ENCODE measurements at regions not wholly inside any gene's neighbourhood (a gene's known extent, or its start where the extent isn't known, plus 50 kb on each side); places are given as distances from the start of the nearest gene placed in this dataset.
A peak's percentile ranks its signal among the peaks of the same experiment; 100 is the strongest.

GRCh38 chr4:54930226-54930625 lies 195.2 kb downstream of the KDR start:
- H3K27me3 ChIP-seq (ENCODE audit: insufficient read depth): no peaks in the 10 kb centered on the region; the same call in 1 of the 2 replicates
- peaks cover 0 to 10% of the 10 kb centered on the region in 2 experiments; a peak in 2 of 4 replicates for H3K4me1 ChIP-seq (ENCODE audit: control insufficient read depth in 1 of 2, insufficient read depth in 2 of 2, low read depth in 1 of 2, low read length in 1 of 2)
- peak overlapping the region in 1 of 2 experiments; percentile 85; a peak in 2 of 4 replicates for H3K27ac ChIP-seq (ENCODE audit: low read depth in 2 of 2, low read length in 1 of 2)
- no peak overlapping the region for H2AFZ ChIP-seq (ENCODE audit: low read depth)
- TF ChIP-seq USF1 (IDR thresholded peaks at IDR 0.05; ENCODE audit: borderline replicate concordance, low read depth) (no peak), FOSL2 (IDR thresholded peaks at IDR 0.05; ENCODE audit: borderline replicate concordance, low read depth) (no peak), POLR2AphosphoS5 (IDR thresholded peaks at IDR 0.05; ENCODE audit: low read depth, low read length) (no peak), TCF12 (IDR thresholded peaks at IDR 0.05) (no peak), MAX (IDR thresholded peaks at IDR 0.05; ENCODE audit: low read depth) (no peak), RAD21 (IDR thresholded peaks at IDR 0.05; ENCODE audit: low read length) (no peak)
- no peaks in the 10 kb centered on the region for H4K20me1 ChIP-seq (ENCODE audit: insufficient read depth)
- 23% methylated on average over 6 of the region's 6 CpGs for WGBS (ENCODE audit: low lambda C conversion rate)
- no peak overlapping the region for H3K9ac ChIP-seq
- H3K79me2 ChIP-seq (ENCODE audit: insufficient read depth): no peaks in the 10 kb centered on the region
- CTCF ChIA-PET: interaction anchor here (1.0 to 1.6 kb wide), 6 partner anchors 14 to 612 kb away, joined by 3 to 6 read pairs (median 4); no protein-coding TSS in a partner anchor
- H3K4me3 ChIP-seq (ENCODE audit: low read depth in 2 of 2, low read length in 1 of 2): no peak overlapping the region
- no peaks in the 10 kb centered on the region for H3K9me3 ChIP-seq
- no peaks in the 10 kb centered on the region for H3F3A ChIP-seq (replicated peaks; ENCODE audit: insufficient read depth)
- no peak overlapping the region for H3K4me2 ChIP-seq
- no peaks in the 10 kb centered on the region for H3K9me2 ChIP-seq
- POLR2A ChIA-PET: no interaction called here
- no peak for DNase-seq
- H3K36me3 ChIP-seq (replicated peaks in 1 of 2; ENCODE audit: control insufficient read depth in 1 of 2, insufficient read depth in 2 of 2, low read length in 1 of 2): no peaks in the 10 kb centered on the region

- no peaks in the 10 kb centered on the region for H4K20me1 ChIP-seq (ENCODE audit: insufficient read depth)
- WGBS (ENCODE audit: low lambda C conversion rate): 3% methylated on average over 4 of the region's 4 CpGs
- H3K4me2 ChIP-seq: no peak overlapping the region
- H3K27ac ChIP-seq (ENCODE audit: low read depth in 2 of 2, low read length in 1 of 2): peak overlapping the region in 1 of 2 experiments; percentile 85; a peak in 2 of 4 replicates
- H3K9ac ChIP-seq: no peak overlapping the region
- no peaks in the 10 kb centered on the region for H3F3A ChIP-seq (replicated peaks; ENCODE audit: insufficient read depth)
- no peak overlapping the region for H3K4me3 ChIP-seq (ENCODE audit: low read depth in 2 of 2, low read length in 1 of 2)
- H3K79me2 ChIP-seq (ENCODE audit: insufficient read depth): no peaks in the 10 kb centered on the region
- ChIA-PET CTCF (interaction anchor here (0.5 to 2.0 kb wide), 7 partner anchors 19 to 695 kb away, joined by 3 to 6 read pairs (median 4); no protein-coding TSS in a partner anchor), POLR2A (no interaction called here)
- H3K9me3 ChIP-seq: no peaks in the 10 kb centered on the region
- no peaks in the 10 kb centered on the region for H3K9me2 ChIP-seq
- peaks cover 0 to 10% of the 10 kb centered on the region in 2 experiments; a peak in 2 of 4 replicates for H3K4me1 ChIP-seq (ENCODE audit: control insufficient read depth in 1 of 2, insufficient read depth in 2 of 2, low read depth in 1 of 2, low read length in 1 of 2)
- H2AFZ ChIP-seq (ENCODE audit: low read depth): no peak overlapping the region
- H3K36me3 ChIP-seq (replicated peaks in 1 of 2; ENCODE audit: control insufficient read depth in 1 of 2, insufficient read depth in 2 of 2, low read length in 1 of 2): no peaks in the 10 kb centered on the region
- TF ChIP-seq MAX (IDR thresholded peaks at IDR 0.05; ENCODE audit: low read depth): no peak
- TF ChIP-seq RFX5 (IDR thresholded peaks at IDR 0.05; ENCODE audit: low read length): peak; percentile 53; the same call in 1 of the 2 replicates
- TF ChIP-seq RCOR1 (IDR thresholded peaks at IDR 0.05; ENCODE audit: low read length): peak; percentile 82
- TF ChIP-seq FOXJ3 (CRISPR knock-in tag; IDR thresholded peaks at IDR 0.05): peak; percentile 89
- TF ChIP-seq YY1 (IDR thresholded peaks at IDR 0.05; ENCODE audit: low read depth): no peak
- peak; percentile 68; the same call in 1 of the 2 replicates for TF ChIP-seq MXI1 (IDR thresholded peaks at IDR 0.05; ENCODE audit: low read depth, low read length)
- peak; percentile 95 for TF ChIP-seq GATA2 (CRISPR knock-in tag; IDR thresholded peaks at IDR 0.05)
- no peak for TF ChIP-seq JUND (IDR thresholded peaks at IDR 0.05)
- peak; percentile 19; the same call in 1 of the 2 replicates for TF ChIP-seq RAD21 (IDR thresholded peaks at IDR 0.05; ENCODE audit: low read length)
- TF ChIP-seq CHD2 (IDR thresholded peaks at IDR 0.05; ENCODE audit: low read length, partially characterized antibody): peak; percentile 69
- peak in 1 of 2 experiments; percentile 90; a peak in 2 of 4 replicates for TF ChIP-seq EP300 (IDR thresholded peaks at IDR 0.05; ENCODE audit: borderline replicate concordance in 1 of 2, low read depth in 1 of 2, low read length in 1 of 2)
- H3K27me3 ChIP-seq (ENCODE audit: insufficient read depth): no peaks in the 10 kb centered on the region; the same call in 1 of the 2 replicates
- peak; percentile 55 for DNase-seq
These were observed 195.9 kb downstream of the KDR start for GRCh38 chr4:54929459-54929858.
